HG03103 (cell line): ENCODE measurements at regions not wholly inside any gene's neighbourhood (a gene's known extent, or its start where the extent isn't known, plus 50 kb on each side); places are given as distances from the start of the nearest gene placed in this dataset.
"Not testable (repeated sequence)": the region's sequence is repeated elsewhere in the genome, so short reads cannot be mapped to it uniquely, and the experiment has no call there.

Experiments used
- ATAC-seq: cut with Tn5 transposase; IDR thresholded peaks from one replicate; pipeline ENCODE4 v1.9.1; 2021; ENCODE audit warnings: low read depth; ENCODE audit not compliant: unreplicated experiment

DNA sequence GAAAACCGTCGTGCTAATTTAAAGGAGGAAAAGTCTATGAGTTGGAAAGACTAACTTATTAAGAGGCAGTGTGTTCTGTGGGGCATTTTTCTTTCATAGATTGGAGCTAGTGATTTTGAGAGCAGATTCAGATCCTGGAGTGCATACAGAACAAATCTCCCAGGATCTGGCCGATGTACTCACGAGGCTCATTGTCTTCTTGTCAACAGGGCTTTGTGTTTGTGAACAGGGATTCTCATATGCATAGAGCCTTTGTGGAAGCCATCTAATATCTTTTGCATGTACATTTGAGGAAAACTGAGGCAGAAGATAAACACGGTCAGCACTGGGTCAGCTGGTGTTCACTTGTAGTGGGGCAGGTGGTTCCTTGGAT lies 482.9 kb upstream of the TSHZ3 start:
- ATAC-seq: no peak

DNA sequence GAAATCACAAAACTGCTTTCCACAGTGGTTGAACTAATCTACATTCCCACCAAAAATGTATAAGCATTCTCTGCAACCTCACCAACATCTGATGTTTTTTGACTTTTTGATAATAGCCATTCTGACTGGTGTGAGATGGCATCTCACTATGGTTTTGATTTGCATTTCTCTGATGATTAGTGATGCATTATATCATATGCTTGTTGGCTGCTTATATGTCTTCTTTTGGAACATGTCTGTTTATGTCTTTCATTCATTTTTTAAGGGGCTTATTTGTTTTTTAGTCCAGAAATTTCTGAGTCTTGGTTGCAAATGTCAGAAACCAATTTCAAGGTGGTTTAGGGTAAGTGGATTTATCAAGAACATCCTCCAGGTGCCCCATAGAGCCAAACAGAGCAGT lies 484.8 kb upstream of the TSHZ3 start:
- ATAC-seq: no peak

DNA sequence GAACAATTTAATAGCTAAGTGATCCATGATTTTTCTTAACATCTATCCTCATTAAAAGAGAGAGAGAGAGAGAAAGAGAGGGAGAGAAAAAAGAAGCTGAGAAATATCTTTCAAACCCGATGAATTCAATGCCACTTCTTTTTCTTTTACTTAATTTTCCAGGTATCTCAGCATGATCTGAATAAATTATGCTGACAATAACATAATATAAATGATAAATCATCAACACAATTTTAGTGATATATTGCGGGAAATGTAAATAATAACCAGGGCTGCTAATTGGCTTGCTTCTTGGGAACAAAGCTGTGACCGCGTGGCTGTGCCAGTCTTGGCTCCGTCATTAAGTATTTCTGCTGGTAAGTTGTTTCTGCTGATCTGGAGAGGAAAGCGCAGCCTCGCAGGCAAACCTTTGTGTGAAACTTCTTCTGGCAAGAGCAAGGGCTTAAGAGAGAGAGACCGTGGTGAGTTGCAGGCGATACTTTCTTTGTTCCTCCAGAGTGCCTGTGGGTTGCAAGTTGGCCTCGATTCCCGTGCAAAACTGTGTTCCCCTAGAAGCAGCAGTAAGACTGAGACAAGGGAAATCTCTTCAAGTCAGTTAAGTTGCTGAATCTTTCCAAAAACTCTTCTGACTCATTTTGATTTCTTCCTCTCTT lies 489.1 kb upstream of the TSHZ3 start:
- ATAC-seq: no peak

DNA sequence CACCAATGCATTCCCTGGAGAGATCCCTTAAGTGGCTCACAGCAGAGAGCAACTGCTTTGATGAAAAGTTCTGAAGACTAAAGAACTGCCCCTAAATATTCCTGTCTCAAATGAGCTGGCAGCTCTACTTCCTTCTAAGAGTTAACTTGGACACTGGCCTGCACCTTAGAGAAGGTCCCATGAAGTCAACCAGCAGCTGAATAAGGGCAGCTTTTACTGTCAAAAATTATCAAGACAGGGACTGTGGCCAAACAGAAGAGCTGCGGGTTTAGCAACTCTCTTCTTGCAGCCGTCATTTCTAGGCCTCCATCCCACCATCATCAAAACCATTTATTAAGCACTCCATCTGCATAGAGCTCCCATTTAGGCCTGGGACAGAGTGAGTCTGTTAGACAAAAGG lies 491.1 kb upstream of the TSHZ3 start:
- ATAC-seq: no peak

DNA sequence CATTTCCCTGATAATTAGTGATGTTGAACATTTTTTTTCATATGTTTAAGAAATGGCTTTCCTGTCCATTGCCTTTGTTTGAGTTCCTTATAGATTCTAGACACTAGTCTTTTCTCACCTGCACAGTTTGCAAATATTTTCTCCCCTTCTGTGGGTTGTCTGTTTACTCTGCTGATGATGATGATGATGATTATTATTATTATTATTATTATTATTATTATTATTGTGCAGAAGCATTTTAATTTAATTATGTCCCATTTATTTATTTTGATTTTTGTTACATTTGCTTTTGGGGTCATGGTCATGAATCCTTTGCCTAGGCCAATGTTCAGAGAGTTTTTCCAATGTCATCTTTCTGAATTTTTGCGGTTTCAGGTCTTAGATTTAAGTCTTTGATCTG lies 492.5 kb upstream of the TSHZ3 start:
- ATAC-seq: no peak

DNA sequence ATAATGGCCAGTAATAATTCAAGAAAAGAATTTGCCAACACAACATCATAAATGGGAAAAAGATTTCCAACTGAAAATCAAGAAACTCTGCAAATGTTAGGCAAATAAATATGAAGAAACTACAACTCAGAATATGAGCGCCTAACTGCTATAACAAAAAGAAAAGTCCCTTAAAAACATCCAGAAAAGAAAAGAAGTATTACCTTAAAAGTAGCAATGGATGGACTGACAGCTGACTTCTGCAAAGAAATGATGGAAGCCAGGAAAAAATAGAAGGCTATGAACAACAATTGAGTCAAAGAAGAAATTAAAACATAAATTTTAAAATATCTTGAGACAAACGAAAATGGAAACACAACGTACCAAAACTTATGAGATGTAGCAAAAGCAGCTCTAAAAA lies 482.3 kb upstream of the ZNF507 start:
- no peak for ATAC-seq

DNA sequence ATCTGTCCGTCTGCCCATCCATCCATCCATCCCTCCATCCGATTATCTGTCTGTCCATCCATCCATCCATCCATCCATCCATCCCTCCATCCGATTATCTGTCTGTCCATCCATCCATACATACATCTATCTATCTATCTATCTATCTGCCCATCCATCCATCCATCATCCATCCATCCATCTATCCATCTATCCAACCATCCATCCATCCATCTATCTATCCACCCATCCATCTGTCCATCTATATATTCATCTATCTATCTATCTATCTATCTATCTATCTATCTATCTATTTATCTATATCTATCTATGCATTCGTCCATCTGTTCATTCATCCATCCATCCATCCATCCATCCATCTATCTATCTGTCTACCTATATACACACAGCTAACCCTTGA lies 471.1 kb upstream of the ZNF507 start:
- ATAC-seq: no peak

DNA sequence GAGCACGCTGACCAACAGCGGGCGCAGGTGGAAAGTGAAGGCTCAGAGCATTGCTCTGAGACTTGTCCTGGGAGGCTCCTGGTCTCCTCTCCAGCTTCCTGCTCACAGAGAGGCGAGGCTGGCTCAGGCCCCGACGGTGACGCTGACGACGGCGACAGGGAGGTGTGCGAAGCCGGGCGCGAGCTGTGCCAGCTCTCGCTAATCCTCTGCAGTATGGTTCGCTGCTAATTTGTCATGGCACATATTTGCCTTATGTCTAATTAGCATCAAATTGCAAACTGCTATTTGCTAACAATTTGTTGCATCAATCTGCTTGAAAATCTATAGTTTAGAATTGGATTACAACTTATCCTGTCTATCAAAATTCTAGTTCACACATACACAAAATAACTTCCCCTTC lies 469.8 kb upstream of the ZNF507 start:
- no peak for ATAC-seq

DNA sequence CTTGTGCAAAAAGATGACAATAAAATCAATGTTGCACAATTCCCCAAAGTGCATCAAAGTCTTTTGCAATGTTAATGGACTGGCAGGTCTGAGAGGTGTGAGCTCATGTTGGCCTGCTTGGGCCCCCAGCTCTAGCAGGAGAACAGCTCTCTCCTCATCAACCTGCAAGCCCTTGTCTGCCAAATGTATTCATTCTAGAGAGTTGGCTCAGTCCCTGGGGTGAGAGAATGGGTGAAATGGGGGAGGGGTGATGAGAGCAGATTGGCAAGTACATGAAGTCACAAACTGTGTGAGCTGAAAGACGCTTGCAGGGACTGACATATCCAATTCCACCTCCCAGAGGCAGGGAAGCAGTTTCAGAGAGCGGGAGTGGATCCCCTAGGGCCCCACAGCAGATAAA lies 465.1 kb upstream of the ZNF507 start:
- ATAC-seq: no peak

DNA sequence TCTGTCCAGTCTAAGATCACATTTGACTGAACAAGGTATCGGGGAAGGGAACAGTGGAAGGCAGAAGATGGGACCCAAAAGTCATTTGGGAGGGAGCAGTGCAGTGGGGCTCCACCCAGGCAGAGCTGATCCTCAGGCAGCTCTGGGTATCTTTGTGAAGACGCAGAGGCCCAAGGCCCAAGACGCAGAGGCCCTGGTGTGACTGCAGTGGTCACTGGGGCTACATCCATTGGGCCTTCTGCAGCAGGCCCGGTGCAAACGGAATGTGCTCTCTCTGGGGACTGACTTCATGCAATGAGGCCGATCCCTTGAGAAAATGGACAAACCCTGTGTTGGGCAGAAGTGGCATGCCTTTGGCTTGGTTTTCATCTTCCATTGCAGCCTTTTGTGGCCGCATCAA lies 463.4 kb upstream of the ZNF507 start:
- no peak for ATAC-seq

DNA sequence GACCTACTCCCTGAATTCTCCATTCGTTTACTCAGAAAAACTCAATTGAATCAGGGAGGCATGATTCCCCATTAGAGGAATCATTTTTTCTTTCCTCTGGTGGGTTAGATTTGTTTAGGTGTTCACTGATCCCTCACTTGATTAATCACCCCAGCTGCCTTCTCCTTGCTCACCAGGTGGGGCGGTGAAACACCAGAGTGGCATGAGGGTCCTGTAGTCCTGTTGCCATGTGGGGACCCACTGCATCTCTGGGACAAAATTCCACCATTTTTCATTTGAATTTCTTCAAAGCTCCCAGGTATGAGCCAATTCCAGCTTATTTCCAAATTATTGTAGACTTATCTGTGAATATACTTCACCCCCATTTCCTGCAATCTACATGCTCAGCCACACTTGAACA lies 462.7 kb upstream of the ZNF507 start:
- no peak for ATAC-seq

DNA sequence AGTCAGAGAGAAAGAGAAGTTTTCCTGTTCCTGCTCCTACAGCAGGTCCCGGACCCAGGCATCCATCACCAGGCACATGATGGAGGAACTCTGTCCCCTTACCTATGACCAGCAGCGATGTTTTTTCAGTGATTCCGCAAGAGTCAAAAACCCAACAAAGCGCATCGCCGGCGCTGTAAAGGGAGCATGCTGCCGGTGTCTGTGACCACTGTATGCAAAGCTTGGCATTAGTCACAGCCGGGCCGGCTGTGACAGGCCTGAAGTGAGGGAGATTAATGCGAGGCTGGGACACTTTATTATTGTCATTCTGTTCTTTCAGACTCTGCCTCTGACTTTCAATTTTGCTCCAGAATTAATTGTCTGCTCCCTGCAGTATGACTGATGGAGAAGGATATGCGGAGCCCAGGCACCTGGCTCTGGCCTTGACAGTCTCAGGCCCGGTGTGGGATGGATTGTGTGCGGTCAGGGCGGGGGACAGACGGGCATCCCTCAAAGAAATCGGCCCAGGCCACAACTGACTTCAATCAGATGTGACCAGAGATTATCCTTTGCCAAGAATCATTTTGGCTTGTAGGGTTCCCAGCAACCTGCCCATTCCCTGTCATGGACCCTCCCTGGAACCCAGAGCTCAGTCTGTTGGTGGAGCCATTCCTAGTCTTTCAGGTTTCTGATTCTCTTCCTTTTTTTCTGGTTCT lies 462.0 kb upstream of the ZNF507 start:
- ATAC-seq: no peak

DNA sequence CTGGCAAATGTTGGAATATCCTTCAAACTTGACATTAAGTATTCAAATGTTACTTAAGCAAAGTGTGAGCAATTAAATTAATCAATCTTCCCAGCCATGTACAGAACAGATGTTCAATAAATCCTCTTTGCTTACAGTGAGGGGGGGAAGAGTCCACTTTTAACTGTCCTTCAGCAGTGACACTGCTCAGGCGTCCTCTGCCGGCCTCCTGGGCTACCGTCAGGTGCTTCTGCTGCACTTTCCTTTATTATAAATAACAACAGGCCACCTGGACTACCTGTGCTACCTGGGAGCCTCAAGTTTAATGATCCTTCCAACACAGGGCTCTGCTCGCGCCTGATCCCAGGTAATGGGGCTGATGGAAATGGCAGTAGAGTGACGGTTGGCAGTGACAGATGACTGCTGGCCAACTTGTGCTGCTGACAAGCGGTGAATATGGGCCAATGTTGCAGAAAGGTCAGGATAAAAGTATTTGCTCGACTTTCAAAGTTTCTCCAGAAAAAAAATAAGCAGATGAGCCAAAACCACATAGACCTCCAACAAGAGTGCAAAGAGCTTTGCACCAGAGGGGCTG lies 460.0 kb upstream of the ZNF507 start:
- no peak for ATAC-seq

DNA sequence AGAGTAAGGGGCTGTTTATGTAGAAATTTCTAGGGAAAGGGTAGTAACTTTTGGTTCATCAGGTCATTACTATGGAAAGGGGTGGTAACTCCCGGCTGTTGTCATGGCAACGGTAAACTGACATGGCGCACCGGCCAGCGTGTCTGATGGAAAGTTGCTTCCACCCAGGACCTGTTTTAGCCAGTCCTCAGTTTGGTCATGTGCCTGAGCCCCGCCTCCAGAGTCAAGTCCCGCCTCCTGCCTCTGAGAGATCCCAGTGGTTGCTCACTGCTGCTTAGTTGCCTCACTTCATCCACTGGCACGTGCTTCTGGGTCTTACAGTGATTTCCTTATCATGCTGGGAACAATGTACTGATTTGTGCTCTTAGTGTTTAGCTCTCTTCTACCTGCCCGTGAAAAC lies 455.2 kb upstream of the ZNF507 start:
- ATAC-seq: no peak

DNA sequence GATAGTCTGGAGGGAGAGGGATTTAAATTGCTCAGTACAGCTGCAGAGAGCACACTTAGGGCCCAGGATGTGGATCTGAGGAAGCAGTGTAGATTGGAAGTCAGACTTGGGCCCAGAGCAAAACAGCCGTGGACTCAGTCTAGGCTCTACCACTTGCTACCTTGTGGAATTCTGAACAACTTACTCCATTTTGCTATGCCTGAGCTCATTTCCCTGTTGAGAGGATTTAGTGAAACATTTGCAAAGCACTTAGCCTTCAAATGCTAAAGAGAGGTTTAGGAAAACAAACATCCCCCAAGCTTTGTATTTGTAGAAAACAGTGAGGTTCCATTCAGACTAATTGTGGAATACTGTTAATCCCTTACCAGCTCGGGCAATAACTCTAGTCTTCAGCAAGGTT lies 453.4 kb upstream of the ZNF507 start:
- no peak for ATAC-seq

DNA sequence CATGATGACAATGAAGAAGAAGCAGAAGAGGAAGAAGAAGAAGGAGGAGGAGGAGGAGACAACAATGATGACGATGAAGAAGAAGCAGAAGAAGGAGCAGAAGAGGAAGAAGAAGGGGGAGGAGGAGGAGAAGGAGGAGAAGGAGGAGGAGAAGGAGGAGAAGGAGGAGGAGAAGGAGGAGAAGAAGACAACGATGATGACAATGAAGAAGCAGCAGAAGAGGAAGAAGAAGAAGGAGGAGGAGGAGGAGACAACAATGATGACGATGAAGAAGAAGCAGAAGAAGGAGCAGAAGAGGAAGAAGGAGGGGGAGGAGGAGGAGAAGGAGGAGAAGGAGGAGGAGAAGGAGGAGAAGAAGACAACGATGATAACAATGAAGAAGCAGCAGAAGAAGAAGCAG lies 451.9 kb upstream of the ZNF507 start:
- not testable (repeated sequence) for ATAC-seq

DNA sequence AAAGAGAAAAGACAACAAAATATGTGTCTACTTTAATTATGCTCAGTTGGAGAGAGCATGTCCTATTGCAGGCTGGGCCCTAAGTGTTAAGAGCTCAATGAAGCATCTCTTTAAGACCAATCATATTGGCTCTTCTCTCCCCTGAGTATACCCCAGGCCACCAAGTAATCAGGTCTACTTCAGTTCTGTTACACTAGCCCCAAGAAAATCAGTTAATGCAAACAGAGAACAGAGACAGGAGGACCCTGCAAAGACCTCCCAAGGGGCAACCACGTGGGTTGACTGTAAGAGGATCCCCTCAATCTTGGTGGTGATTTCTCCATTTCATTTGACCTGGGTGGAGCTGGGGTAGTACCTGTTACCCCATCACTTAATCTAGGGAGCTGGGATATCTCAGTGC lies 451.0 kb upstream of the ZNF507 start:
- no peak for ATAC-seq

DNA sequence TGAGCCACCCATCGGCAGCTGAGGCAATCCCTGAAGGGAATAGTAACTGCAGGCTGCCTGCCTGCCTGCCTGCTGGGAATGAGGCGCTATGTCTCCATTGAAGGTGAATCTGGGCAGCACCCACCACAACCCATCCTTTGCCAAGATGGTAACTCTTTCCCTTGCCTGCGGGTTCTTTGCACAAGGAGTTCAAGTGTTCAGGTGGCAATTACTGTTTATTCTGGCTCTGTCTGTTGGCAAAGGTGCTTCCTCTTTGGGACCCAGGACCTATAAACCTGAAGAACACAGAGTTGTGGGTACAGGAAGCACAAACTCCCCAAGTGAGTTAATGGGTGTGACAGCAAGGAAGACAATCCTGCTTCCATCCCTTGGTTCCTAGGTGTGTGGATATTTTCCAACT lies 448.1 kb upstream of the ZNF507 start:
- ATAC-seq: no peak

DNA sequence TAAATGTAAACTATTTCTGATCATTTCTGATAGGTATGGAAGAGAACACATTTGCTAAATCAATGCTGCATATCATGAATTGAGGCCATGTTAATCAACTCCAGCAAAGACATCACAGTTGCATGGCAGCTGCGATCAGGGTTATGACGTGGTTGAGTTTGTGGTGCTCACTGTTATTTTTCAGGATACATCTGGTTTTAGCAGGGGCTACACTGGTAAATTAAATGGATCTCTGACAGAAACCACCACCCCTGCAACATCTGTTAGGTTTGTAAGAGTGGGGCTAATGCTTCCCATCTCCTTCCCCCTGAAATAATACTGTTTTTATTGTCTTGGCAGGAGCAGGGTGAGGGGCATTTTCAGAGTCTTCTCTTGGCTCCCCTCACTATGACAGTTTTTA lies 444.4 kb upstream of the ZNF507 start:
- no peak for ATAC-seq

DNA sequence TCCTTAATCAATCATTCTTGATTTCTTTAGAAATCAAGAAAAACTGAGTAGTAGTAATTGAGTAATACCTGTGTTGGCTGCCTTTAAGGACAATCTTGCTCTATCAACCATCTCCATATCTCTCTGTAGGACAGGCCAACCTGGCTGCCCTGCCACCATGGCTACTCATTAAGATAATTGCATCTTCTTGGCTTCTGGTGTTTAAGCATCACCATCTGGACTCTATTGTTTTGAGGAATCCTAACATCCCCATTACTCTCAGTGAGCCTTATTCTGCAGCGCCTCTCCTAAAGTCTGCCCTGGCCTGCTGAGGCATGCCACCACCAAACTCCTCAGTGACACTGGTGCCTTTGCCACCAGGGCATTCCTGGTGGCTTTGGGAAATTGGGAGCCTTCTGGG lies 442.6 kb upstream of the ZNF507 start:
- ATAC-seq: no peak

DNA sequence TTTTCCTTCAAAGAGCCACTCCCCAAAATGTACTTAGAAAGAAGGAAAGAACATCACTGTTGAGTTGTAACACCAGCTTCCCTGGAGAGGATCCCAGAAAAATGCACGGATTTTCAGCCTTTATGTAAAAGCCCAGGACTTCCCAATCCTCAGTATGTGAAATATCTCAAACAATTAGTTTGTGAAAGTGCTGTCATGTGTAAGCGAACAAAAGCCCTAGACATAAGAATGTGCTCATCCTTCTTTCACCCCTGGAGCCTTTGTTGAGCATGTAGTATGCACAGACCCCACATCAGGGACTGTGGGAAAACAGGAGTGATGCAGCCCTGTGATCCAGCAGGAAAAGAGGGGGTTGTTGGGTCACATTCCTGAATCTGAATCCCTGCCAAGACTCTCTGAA lies 441.4 kb upstream of the ZNF507 start:
- no peak for ATAC-seq

DNA sequence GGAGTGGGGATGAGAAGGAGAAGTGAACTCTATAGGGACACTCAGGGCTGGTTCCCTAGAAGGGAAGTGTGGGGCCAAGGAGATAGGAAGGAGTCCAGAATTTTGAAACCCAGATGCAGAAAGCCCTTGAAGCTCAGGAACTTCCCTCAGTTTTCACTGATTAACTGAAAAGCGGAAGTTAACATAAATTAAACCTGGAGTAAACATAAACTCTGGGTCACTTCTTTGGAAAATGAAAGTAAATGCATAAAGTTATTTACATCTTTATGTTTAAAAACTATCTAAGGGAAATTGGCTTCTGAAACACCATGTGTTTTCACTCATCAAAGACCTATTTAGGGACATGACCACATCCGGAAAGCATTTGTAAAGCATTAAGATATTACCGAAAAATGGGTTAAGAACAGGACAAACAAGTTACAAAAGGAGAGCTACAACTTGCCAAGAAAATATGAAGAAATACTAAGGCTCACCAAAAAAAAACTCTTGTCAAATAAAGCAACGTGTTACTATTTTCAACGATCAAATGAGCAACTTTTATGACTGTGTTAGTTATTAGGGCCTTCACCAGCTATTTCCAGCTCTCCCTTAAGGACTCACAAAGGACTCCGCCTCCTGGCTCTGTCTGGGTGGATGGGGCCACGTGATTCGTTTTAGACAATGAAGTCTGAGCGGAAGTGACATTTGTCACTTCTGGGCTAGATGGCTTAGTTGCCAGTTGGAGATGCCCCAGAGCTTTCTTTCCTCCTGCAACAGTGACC lies 439.1 kb upstream of the ZNF507 start:
- no peak for ATAC-seq
